OCI-LY3 (cell line): ENCODE measurements at regions not wholly inside any gene's neighbourhood (a gene's known extent, or its start where the extent isn't known, plus 50 kb on each side); places are given as distances from the start of the nearest gene placed in this dataset.
A peak's percentile ranks its signal among the peaks of the same experiment; 100 is the strongest.
"Not testable (repeated sequence)": the region's sequence is repeated elsewhere in the genome, so short reads cannot be mapped to it uniquely, and the experiment has no call there.

Experiments
- H2AFZ ChIP-seq: fragments of 200-600, 300-600 bp; shearing (Covaris generic); 2 replicates; pipeline ENCODE4 v1.6.0; 2014; ENCODE audit warnings: antibody characterized with exemption, low read depth, low read length
- H3K27ac ChIP-seq: fragments of 200-600, 300-600 bp; sonication (generic); 2 replicates; pipeline ENCODE4 v1.5.1; 2014; ENCODE audit warnings: mild to moderate bottlenecking, low read length, moderate library complexity, mixed read lengths
- H3K27me3 ChIP-seq: fragments of 200-600, 300-600 bp; sonication (generic); 2 replicates; pipeline ENCODE4 v1.6.1; 2014; ENCODE audit warnings: low read depth, low read length, mixed read lengths
- H3K36me3 ChIP-seq: fragments of 200-600, 300-600 bp; sonication (generic); replicated peaks from 2 replicates; pipeline ENCODE3; 2014; ENCODE audit warnings: low read depth, low read length, mixed read lengths
- H3K4me1 ChIP-seq: fragments of 300-600, 200-600 bp; sonication (generic); 2 replicates; pipeline ENCODE4 v1.6.1; 2014; ENCODE audit warnings: low read length, mixed read lengths
- H3K4me2 ChIP-seq: fragments of 200-600, 300-600 bp; sonication (generic); 2 replicates; pipeline ENCODE4 v1.6.1; 2014; ENCODE audit warnings: low read length, mixed read lengths
- H3K4me3 ChIP-seq: fragments of 300-600, 200-600 bp; sonication (generic); 2 replicates; pipeline ENCODE4 v1.5.1; 2014; ENCODE audit warnings: antibody characterized with exemption, mild to moderate bottlenecking, low read length, moderate library complexity
- H3K79me2 ChIP-seq: fragments of 300-600, 200-600 bp; shearing (Covaris generic); 2 replicates; pipeline ENCODE4 v1.6.1; 2014; ENCODE audit warnings: mild to moderate bottlenecking, low read length, mixed read lengths
- H3K9ac ChIP-seq: fragments of 300-600, 200-600 bp; shearing (Covaris generic); 2 replicates; pipeline ENCODE4 v1.6.0; 2014; ENCODE audit warnings: mild to moderate bottlenecking, low read length, moderate library complexity
- H3K9me3 ChIP-seq: fragments of 200-600, 300-600 bp; shearing (Covaris generic); 2 replicates; pipeline ENCODE4 v1.6.1; 2014; ENCODE audit warnings: low read length, mixed read lengths; ENCODE audit not compliant: insufficient read depth
- H4K20me1 ChIP-seq: fragments of 200-600, 300-600 bp; sonication (generic); 2 replicates; pipeline ENCODE4 v1.6.1; 2016; ENCODE audit warnings: low read length, mixed read lengths; ENCODE audit not compliant: insufficient read depth
- CTCF ChIP-seq: fragments of 200-600, 300-600 bp; sonication (generic); IDR thresholded peaks from 2 replicates; pipeline ENCODE4 v1.5.1; 2014; ENCODE audit warnings: antibody characterized with exemption, low read length, low read depth
- EZH2phosphoT487 ChIP-seq: fragments of 200-600 bp; shearing (Covaris generic); IDR thresholded peaks from 2 replicates; pipeline ENCODE4 v1.6.1; 2018; ENCODE audit warnings: antibody characterized with exemption, mixed run types, low read depth

GRCh38 chrX:109889289-109890006 lies 113.5 kb upstream of the TMEM164 start:
- peaks cover 55% of the 10 kb centered on the region for H3K4me1 ChIP-seq
- peak overlapping the region; percentile 97 for H3K4me2 ChIP-seq
- H3K4me3 ChIP-seq, result peak overlapping the region; percentile 70
- peak overlapping the region; percentile 72 for H3K9ac ChIP-seq
- peak overlapping the region; percentile 95 for H3K27ac ChIP-seq
- TF ChIP-seq EZH2phosphoT487 (no peak), CTCF (peak; percentile 61)
- H4K20me1 ChIP-seq, result no peaks in the 10 kb centered on the region
- H3K36me3 ChIP-seq, result no peaks in the 10 kb centered on the region
- H3K9me3 ChIP-seq, result no peaks in the 10 kb centered on the region
- no peaks in the 10 kb centered on the region for H3K27me3 ChIP-seq
- H3K79me2 ChIP-seq, result no peaks in the 10 kb centered on the region
- H2AFZ ChIP-seq, result no peak overlapping the region

DNA sequence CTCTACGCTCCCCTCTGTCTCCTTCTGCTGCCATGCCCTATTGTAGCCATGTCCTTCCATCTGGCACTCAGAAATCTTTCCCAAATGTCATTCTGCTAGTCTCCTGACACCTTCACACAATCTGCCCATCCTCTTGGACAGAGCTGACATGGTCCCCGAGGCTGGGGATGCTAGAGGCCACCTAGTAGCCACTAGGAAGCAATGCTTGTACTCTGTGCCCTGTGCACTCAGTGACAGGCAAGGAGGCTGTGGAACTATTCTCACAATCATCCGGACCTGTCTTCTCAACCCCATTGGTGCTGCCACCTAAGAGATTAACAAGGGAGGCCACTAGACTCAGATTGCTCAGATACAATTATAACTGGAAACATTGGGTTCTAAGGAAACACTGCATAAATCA lies 112.6 kb upstream of the TMEM164 start:
- Histone ChIP-seq H2AFZ (peak overlapping the region; percentile 73; the same call in 1 of the 2 replicates), H3K4me2 (peak overlapping the region; percentile 97), H4K20me1 (no peaks in the 10 kb centered on the region), H3K9me3 (no peaks in the 10 kb centered on the region), H3K4me1 (peaks cover 55% of the 10 kb centered on the region), H3K27me3 (no peaks in the 10 kb centered on the region), H3K27ac (peak overlapping the region; percentile 95), H3K4me3 (0 out of 2 replicates have a peak overlapping the region, but pooled peaks have one; percentile 70), H3K36me3 (no peaks in the 10 kb centered on the region), H3K79me2 (no peaks in the 10 kb centered on the region), H3K9ac (peak overlapping the region; percentile 72; the same call in 1 of the 2 replicates)
- TF ChIP-seq CTCF, result no peak
- TF ChIP-seq EZH2phosphoT487, result no peak

DNA sequence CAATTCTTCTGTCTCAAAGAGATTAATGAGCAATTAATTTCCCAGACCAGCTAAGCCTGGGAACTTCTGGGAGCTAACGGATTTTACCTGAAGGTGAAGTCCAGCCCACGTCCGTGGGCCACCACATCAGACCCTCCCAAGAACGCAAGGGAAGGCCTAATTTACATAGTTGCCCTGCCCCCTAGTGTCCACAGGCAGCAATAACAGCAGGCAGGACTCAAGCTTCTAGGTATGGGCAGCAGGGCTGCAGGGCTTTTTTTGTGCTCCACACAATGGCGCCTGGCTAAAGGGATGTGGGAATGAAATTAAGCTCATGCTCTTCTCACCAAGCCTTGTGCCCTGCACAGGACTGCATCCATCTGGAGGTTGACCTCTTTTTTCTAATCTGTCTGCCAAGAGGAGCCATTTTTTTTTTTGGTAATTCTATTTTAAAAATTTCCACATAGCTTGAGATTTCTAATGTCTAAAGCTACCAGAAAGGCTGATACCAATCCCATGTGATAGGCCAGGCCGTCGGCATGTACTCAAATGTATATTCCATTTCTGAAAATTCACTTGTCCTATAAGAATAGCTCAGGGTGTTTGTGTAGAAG lies 111.9 kb upstream of the TMEM164 start:
- H3K9ac ChIP-seq, result peak overlapping the region; percentile 72; the same call in 1 of the 2 replicates

GRCh38 chrX:109896024-109896423 lies 106.9 kb upstream of the TMEM164 start:
- H3K4me1 ChIP-seq, H3K4me3 ChIP-seq, H4K20me1 ChIP-seq, H3K27ac ChIP-seq, H3K9me3 ChIP-seq, H2AFZ ChIP-seq, H3K36me3 ChIP-seq, H3K79me2 ChIP-seq, H3K4me2 ChIP-seq, H3K27me3 ChIP-seq, H3K9ac ChIP-seq: not testable (repeated sequence)

More for the DNA sequence above, 111.9 kb upstream of the TMEM164 start:
- Histone ChIP-seq H3K27me3 (no peaks in the 10 kb centered on the region), H4K20me1 (no peaks in the 10 kb centered on the region), H3K27ac (no peak overlapping the region), H3K4me1 (peaks cover 51% of the 10 kb centered on the region), H3K4me2 (peak overlapping the region; percentile 97), H3K9me3 (no peaks in the 10 kb centered on the region), H3K79me2 (no peaks in the 10 kb centered on the region), H3K4me3 (peak overlapping the region; percentile 62), H2AFZ (0 out of 2 replicates have a peak overlapping the region, but pooled peaks have one; percentile 73), H3K36me3 (no peaks in the 10 kb centered on the region)
- TF ChIP-seq CTCF (peak; percentile 88), EZH2phosphoT487 (no peak)
